ENCODE measurements at regions not wholly inside any gene's neighbourhood (a gene's known extent, or its start where the extent isn't known, plus 50 kb on each side); places are given as distances from the start of the nearest gene placed in this dataset.

DNA sequence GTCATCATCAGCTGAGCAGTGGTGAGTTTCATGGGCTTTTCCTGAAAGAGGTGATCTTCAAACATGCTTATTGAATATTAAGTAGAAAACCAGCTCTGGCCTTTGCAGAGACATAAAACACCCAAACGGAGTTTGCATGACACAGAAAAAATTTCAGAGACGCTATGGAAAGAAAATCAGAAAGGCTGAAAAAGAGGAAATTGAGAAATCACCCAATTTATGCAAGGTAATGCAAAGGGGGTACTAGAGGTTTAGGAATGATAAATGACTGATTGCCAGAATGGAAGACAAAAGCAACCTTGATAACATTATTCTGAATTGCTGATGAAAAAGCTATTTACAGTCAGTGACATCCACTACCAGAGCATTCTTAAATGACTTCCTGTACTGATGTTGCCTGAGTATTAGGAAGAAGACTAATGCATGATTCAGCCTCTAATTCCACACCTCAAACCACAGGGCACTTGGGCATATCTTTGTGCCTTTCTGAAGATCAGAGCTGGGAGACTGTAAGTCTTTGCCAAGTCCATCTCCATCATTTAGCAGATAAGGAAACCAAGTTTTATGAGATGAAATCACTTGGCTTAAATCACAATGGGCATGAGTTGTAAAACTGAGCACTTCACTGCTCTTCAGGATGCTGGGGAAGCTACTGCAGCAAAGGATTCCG, 565.7 kb downstream of the PPARGC1A start:
- no peak for DNase-seq

GRCh38 chr4:23323436-23323835, 566.4 kb downstream of the PPARGC1A start:
- no peak for DNase-seq

DNA sequence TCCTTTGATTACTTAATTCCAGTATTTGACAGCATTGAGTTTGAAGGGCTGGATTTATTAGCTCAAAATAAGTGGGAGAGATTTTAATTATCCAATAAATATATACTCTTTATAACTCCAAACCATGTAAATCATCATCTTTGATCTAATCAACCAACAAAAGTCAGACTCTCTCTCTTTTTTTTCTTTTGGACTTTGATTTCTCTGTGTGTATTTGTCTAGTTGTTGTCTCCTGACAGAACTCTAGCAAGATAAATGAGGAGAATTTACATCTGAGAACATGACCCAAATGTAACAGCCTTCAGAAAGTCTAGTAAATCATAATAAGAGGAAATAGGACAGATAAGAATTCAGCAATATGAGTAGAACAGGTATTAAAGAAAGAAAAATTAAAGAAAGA, 567.1 kb downstream of the PPARGC1A start:
- DNase-seq: no peak

DNA sequence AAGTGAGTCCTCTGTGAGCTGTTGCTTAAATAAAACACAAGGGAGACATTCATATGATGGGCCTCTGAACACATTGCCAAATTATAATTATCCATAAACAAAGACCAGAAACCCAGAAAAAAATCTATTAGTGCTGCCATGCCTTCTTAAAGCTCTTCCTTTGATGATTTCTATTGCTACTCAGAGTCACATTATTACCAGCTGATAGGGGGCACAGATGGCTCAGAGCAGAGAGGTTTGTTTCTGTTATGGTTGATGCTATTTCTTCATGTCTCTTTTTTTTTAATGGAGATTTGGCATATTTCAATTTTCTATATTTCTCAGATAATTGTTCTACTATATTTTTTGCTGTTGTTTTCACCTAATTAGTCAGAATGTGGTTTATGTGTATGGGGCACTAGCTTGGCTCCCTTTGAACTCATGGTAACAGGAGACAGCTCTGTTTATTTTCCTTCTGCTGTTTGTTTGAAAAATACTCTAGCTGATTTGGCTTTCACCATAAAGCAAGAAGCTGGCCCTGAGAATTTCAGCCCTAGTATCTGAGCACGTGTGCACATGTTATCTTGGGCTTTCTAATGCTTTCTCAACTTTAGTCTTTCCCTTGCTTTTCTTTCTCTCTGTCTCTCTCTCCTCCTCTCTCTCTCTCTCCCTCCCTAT, 568.8 kb downstream of the PPARGC1A start:
- no peak for DNase-seq

DNA sequence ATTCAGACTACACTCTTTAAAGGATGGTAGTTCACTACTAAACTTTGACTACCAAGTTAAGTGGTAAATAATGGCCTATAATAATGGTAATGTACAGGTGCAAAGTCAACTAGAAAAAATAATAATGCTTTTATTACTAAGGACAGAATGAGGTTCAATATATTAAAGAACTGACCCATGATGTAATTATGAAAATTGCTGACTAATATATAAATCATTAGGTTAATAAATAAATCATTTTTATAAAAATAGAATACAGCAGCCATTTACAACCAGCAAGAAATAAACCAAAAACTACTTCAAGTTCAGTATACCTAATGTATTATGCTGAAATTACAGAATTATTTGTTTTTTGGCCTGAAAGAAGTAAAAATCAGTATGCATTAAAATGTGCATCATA, 577.2 kb downstream of the PPARGC1A start:
- DNase-seq: no peak

- DNase-seq: no peak
Observed at GRCh38 chr4:23311983-23312382, 577.9 kb downstream of the PPARGC1A start.

DNA sequence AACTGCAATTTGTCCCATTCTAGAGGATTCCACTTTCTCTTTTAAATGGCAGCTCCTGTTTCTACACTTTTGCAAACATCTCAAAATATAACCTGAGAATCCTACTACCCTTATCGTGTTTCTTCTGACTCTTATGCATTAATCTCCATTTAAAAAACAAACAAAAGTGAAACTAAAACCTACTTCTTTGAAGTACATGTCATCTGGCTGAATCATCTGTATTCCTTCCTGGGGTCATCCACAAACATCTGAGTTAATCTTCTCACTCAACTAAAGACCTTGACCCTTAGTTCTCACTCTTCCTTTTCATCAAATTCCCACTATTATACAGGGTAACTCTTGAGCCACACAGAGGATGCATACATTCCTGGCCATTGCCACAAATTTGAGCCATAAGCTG, 584.8 kb downstream of the PPARGC1A start:
- no peak for DNase-seq

GRCh38 chr4:23298371-23298770, 591.5 kb downstream of the PPARGC1A start:
- no peak for DNase-seq

DNA sequence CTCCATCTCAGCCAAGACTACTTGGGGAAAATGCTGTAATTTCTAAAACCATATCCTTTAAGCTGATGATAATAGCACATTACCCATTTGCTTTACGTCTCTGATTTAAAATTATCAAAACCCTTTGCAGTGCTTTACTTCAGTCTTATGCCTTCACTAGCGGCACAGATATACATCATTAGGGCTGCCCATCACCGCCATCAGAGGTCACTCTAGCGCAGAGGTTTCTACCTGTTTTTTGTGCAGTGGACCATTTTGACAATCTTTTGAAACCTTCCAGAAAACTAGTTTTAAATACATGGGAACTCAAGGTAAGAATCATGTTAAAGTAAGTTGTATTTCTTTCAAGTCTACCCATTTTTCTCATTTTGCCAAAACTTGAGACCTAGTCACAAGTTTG, 592.5 kb downstream of the PPARGC1A start:
- no peak for DNase-seq

GRCh38 chr4:23291139-23291538, 598.4 kb downstream of the GBA3 start:
- DNase-seq: no peak

DNA sequence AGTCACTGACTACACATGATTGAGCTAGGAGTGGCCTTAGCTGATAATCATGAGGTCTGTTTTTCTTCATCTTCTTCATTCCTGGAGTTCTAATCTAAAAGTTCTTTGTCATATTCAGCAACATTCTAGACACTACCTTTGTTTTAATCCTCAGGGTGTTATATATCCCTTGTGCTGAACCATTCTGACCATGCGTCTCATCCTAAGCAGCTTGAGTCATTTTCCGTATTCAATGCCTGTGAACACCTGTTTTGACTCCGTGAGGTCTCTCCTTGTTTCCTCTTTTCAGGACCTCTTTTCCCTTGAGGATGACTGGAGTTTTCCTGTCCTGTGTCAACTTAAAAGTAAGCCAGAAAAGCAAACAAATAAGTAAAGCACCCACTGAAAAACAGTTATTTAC, 597.9 kb downstream of the GBA3 start:
- DNase-seq: no peak

- no peak for DNase-seq
Observed at GRCh38 chr4:23279377-23279986, 586.7 kb downstream of the GBA3 start.

DNA sequence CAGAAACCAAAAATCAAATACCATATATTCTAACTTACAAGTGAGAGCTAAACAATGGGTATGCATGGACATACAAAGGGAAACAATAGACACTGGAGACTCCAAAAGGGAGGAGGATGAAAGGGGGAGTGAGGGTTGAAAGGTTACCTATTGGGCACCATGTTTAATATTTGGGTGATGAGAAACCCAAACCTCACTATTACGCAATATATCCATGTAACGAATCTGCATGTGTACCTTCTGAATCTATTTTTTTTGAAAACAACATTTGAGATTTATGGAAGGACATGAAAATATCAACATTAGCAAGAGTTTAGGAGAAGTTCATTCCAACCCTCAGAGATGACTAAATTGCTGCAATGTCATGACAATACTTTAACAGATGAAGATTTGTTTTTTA, 586.1 kb downstream of the GBA3 start:
- DNase-seq: no peak

- no peak for DNase-seq
Observed at GRCh38 chr4:23276076-23276475, 583.3 kb downstream of the GBA3 start.

DNA sequence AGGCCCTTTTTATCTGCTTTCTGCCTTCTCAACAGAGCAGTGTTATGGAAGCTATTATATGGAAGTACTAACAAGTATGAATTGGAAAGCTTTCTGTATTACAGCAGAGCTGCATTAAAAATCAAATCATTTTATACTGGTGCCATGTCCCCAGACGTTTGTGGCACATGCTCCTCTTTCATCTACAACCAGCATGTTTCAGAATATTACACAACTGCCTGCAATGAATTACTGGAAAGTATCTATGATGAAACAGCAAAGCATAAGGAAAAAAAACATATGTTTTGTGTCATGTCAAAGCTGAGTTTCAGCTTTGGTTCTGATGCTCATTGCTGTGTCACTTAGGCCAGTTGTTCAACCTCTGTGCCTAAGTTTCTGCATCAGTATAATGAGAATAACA, 576.8 kb downstream of the GBA3 start:
- DNase-seq: no peak

- no peak for DNase-seq
Observed at GRCh38 chr4:23268072-23268771, 575.5 kb downstream of the GBA3 start.

GRCh38 chr4:23266401-23266800, 573.7 kb downstream of the GBA3 start:
- no peak for DNase-seq

DNA sequence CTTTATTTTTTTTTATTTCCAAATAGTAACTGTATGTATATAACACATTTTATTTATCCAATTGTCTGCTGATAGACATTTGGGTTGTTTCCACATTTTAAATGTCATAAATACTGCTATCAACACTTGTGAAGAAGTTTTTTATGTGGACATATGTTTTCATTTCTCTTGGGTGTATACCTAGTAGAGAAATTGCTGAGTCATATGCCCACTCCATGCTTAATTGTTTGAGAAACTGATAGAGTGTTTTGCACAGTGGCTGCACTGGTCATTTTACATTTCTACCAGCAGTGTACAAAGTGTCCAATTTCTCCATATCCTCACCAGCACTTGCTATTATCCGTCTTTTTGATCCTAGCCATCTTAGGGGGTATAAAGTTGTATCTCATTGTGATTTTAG, 567.8 kb downstream of the GBA3 start:
- DNase-seq: no peak

GRCh38 chr4:23245203-23245832, 552.6 kb downstream of the GBA3 start:
- no peak for DNase-seq

DNA sequence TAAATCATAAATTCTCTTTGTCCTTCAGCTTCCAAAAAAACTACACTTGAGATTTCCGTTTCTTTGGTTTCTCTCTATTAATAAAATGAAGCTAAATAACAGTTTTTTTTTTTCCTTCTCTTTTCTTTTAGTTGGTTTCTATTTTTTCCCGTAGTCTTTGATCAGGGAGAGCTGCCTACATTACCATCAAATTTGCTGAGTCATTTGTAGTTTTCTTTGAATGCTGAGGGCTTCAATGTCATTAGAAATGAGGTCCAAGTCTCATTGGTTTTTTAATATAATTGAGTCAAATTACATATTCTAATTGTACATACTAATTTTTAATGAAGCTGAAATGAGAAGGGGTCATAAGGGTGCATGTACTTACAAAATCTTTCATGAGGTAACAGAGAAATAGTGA, 550.2 kb downstream of the GBA3 start:
- no peak for DNase-seq

GRCh38 chr4:23241408-23241807, 548.7 kb downstream of the GBA3 start:
- no peak for DNase-seq

DNA sequence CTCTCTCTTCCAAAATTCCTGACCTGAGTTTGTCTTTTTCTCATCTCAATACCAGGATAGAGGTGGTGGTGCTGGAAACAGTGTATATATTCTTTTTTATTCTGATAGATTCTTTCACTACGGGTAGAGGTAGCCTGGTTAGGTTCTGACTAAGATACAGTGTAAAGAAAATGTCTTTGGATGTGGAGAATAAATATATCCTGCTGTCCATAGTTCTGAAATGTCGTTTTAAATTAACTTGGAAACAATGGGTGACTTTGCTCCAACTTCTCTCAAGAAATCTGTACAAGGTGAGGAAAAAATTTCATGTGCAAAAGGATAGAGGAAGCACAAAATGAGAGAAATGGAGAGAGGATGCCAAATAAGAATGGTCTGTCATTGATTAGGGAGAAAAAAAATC, 546.1 kb downstream of the GBA3 start:
- DNase-seq: no peak

GRCh38 chr4:23237771-23238170, 545.0 kb downstream of the GBA3 start:
- DNase-seq: peak; percentile 18

Data from right hindlimb (tissue), 1 donor.